ENCODE measurements at regions not wholly inside any gene's neighbourhood (a gene's known extent, or its start where the extent isn't known, plus 50 kb on each side); places are given as distances from the start of the nearest gene placed in this dataset.

DNA sequence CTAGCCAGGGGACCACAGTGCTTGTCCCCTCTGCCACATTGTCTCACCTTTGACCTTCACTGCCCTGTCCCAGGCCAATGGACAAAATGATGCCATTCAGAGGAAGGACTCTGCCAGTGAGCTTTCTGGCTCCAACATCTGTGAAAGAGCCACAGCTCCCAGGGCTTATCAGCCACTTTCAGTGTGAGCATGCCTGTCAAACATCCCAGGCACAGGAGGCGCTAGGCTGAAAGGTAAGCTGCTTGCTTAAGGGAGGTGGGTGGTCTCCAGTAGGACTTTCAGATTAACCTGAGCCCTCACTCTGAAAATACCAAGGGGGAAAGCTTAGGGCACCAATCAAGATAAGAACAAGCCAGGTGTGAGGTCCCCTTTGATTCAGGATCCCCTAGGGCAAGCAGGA lies 59.8 kb upstream of the GDF10 start:
- intact Hi-C loops (cut with micrococcal nuclease; ENCODE audit: unreplicated experiment) (no loop called here), in situ Hi-C loops (cut with HindIII; ENCODE audit: low pct_unique_long_range_greater_than_20kb, low sequenced_read_pairs) (no loop called here)
- Histone ChIP-seq H3K4me3 (ENCODE audit: low read depth in 2 of 2, low read length in 2 of 2) (no peak overlapping the region), H3K4me1 (ENCODE audit: control insufficient read depth, insufficient read depth, low read length) (no peaks in the 10 kb centered on the region), H3K27ac (ENCODE audit: low read length) (no peak overlapping the region), H3K9me3 (ENCODE audit: control insufficient read depth, insufficient read depth, low read depth, low read length) (no peaks in the 10 kb centered on the region), H3K27me3 (ENCODE audit: control insufficient read depth, insufficient read depth, low read length) (no peaks in the 10 kb centered on the region; the same call in 1 of the 2 replicates), H3K36me3 (ENCODE audit: control insufficient read depth, insufficient read depth, low read length) (no peaks in the 10 kb centered on the region)
- no peak for TF ChIP-seq SIN3A (IDR thresholded peaks at IDR 0.05; ENCODE audit: borderline replicate concordance, insufficient read depth, low read depth, low read length)
- TF ChIP-seq, protein P1, sequence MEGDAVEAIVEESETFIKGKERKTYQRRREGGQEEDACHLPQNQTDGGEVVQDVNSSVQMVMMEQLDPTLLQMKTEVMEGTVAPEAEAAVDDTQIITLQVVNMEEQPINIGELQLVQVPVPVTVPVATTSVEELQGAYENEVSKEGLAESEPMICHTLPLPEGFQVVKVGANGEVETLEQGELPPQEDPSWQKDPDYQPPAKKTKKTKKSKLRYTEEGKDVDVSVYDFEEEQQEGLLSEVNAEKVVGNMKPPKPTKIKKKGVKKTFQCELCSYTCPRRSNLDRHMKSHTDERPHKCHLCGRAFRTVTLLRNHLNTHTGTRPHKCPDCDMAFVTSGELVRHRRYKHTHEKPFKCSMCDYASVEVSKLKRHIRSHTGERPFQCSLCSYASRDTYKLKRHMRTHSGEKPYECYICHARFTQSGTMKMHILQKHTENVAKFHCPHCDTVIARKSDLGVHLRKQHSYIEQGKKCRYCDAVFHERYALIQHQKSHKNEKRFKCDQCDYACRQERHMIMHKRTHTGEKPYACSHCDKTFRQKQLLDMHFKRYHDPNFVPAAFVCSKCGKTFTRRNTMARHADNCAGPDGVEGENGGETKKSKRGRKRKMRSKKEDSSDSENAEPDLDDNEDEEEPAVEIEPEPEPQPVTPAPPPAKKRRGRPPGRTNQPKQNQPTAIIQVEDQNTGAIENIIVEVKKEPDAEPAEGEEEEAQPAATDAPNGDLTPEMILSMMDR (IDR thresholded peaks at IDR 0.05): no peak
- TF ChIP-seq POLR2AphosphoS5 (IDR thresholded peaks at IDR 0.05; ENCODE audit: low read depth, low read length): no peak
- TF ChIP-seq TCF7L2 (IDR thresholded peaks at IDR 0.05; ENCODE audit: low read depth, low read length): no peak
- TF ChIP-seq, protein P2, sequence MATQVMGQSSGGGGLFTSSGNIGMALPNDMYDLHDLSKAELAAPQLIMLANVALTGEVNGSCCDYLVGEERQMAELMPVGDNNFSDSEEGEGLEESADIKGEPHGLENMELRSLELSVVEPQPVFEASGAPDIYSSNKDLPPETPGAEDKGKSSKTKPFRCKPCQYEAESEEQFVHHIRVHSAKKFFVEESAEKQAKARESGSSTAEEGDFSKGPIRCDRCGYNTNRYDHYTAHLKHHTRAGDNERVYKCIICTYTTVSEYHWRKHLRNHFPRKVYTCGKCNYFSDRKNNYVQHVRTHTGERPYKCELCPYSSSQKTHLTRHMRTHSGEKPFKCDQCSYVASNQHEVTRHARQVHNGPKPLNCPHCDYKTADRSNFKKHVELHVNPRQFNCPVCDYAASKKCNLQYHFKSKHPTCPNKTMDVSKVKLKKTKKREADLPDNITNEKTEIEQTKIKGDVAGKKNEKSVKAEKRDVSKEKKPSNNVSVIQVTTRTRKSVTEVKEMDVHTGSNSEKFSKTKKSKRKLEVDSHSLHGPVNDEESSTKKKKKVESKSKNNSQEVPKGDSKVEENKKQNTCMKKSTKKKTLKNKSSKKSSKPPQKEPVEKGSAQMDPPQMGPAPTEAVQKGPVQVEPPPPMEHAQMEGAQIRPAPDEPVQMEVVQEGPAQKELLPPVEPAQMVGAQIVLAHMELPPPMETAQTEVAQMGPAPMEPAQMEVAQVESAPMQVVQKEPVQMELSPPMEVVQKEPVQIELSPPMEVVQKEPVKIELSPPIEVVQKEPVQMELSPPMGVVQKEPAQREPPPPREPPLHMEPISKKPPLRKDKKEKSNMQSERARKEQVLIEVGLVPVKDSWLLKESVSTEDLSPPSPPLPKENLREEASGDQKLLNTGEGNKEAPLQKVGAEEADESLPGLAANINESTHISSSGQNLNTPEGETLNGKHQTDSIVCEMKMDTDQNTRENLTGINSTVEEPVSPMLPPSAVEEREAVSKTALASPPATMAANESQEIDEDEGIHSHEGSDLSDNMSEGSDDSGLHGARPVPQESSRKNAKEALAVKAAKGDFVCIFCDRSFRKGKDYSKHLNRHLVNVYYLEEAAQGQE (IDR thresholded peaks at IDR 0.05; ENCODE audit: insufficient read depth in 1 of 2, low read depth in 2 of 2, low read length in 1 of 2): no peak
- ATAC-seq (no peak), DNase-seq (ENCODE audit: low read depth, low spot score) (no peak)
- ChIA-PET POLR2A (no interaction called here), CTCF (no interaction called here)
- no TSS peak for BruUV-seq (replicated peaks)

DNA sequence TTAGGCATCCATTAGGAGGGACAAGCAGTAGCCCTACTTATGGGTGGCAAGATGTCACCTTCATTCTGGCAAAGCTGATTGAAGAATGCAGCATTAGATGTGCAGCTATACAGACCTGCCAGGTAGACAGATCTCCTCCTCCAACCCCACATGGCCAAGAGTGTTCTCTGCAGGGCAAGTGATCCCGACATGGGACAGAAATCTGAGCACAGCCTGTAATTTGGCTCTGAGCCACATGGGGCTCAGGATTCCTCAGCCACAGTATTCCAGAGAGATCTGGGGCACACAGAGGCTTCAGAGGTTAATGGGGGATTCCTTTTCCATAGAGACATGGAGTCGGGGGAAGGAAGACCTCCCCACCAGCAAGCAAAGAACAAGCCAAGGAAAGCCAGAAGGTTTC lies 58.7 kb upstream of the GDF10 start:
- no peak for ATAC-seq
- Histone ChIP-seq H3K4me3 (ENCODE audit: low read depth in 2 of 2, low read length in 2 of 2) (no peak overlapping the region), H3K36me3 (ENCODE audit: control insufficient read depth, insufficient read depth, low read length) (no peaks in the 10 kb centered on the region), H3K27me3 (ENCODE audit: control insufficient read depth, insufficient read depth, low read length) (no peaks in the 10 kb centered on the region; the same call in 1 of the 2 replicates), H3K9me3 (ENCODE audit: control insufficient read depth, insufficient read depth, low read depth, low read length) (no peaks in the 10 kb centered on the region), H3K4me1 (ENCODE audit: control insufficient read depth, insufficient read depth, low read length) (no peaks in the 10 kb centered on the region), H3K27ac (ENCODE audit: low read length) (no peak overlapping the region)
- no peak for DNase-seq (ENCODE audit: low read depth, low spot score)
- ChIA-PET POLR2A (no interaction called here), CTCF (no interaction called here)
- TF ChIP-seq, protein P1 (IDR thresholded peaks at IDR 0.05): no peak
- TF ChIP-seq POLR2AphosphoS5 (IDR thresholded peaks at IDR 0.05; ENCODE audit: low read depth, low read length) (no peak), SIN3A (IDR thresholded peaks at IDR 0.05; ENCODE audit: borderline replicate concordance, insufficient read depth, low read depth, low read length) (no peak), TCF7L2 (IDR thresholded peaks at IDR 0.05; ENCODE audit: low read depth, low read length) (no peak)
- TF ChIP-seq, protein P2 (IDR thresholded peaks at IDR 0.05; ENCODE audit: insufficient read depth in 1 of 2, low read depth in 2 of 2, low read length in 1 of 2): no peak
- in situ Hi-C loops (cut with HindIII; ENCODE audit: low pct_unique_long_range_greater_than_20kb, low sequenced_read_pairs): no loop called here
- intact Hi-C loops (cut with micrococcal nuclease; ENCODE audit: unreplicated experiment): no loop called here
- no TSS peak for BruUV-seq (replicated peaks)
